ENCODE measurements at regions not wholly inside any gene's neighbourhood (a gene's known extent, or its start where the extent isn't known, plus 50 kb on each side); places are given as distances from the start of the nearest gene placed in this dataset.

GRCh38 chr2:224209555-224210285 is 170.6 kb upstream of the SERPINE2 start:
- DNase-seq, result no peak

- DNase-seq, result no peak
Observed at GRCh38 chr2:224208443-224208842, 169.4 kb upstream of the SERPINE2 start.

GRCh38 chr2:224208007-224208406 is 168.9 kb upstream of the SERPINE2 start:
- no peak for DNase-seq

GRCh38 chr2:224206816-224207215 is 167.7 kb upstream of the SERPINE2 start:
- no peak for DNase-seq

- no peak for DNase-seq
Observed at GRCh38 chr2:224202281-224202865, 163.3 kb upstream of the SERPINE2 start.

- DNase-seq, result no peak
Observed at GRCh38 chr2:224198436-224198835, 159.3 kb upstream of the SERPINE2 start.

- DNase-seq, result no peak
Observed at GRCh38 chr2:224196810-224197209, 157.7 kb upstream of the SERPINE2 start.

- DNase-seq, result no peak
Observed at GRCh38 chr2:224195925-224196571, 157.0 kb upstream of the SERPINE2 start.

GRCh38 chr2:224194161-224194560 is 155.1 kb upstream of the SERPINE2 start:
- no peak for DNase-seq

- no peak for DNase-seq
Observed at GRCh38 chr2:224191465-224191864, 152.4 kb upstream of the SERPINE2 start.

- DNase-seq, result no peak
Observed at GRCh38 chr2:224190936-224191270, 151.8 kb upstream of the SERPINE2 start.

- DNase-seq, result no peak
Observed at GRCh38 chr2:224190234-224190935, 151.3 kb upstream of the SERPINE2 start.

- DNase-seq, result no peak
Observed at GRCh38 chr2:224187220-224187619, 148.1 kb upstream of the SERPINE2 start.

- no peak for DNase-seq
Observed at GRCh38 chr2:224185023-224185601, 146.0 kb upstream of the SERPINE2 start.

- DNase-seq, result no peak
Observed at GRCh38 chr2:224183086-224183485, 144.0 kb upstream of the SERPINE2 start.

GRCh38 chr2:224182498-224182897 is 143.4 kb upstream of the SERPINE2 start:
- DNase-seq, result no peak

GRCh38 chr2:224181534-224182155 is 142.6 kb upstream of the SERPINE2 start:
- DNase-seq, result no peak

GRCh38 chr2:224180810-224181209 is 141.7 kb upstream of the SERPINE2 start:
- no peak for DNase-seq

- DNase-seq, result no peak
Observed at GRCh38 chr2:224178056-224178455, 139.0 kb upstream of the SERPINE2 start.

GRCh38 chr2:224175538-224175937 is 136.5 kb upstream of the SERPINE2 start:
- DNase-seq, result no peak

GRCh38 chr2:224174990-224175389 is 135.9 kb upstream of the SERPINE2 start:
- DNase-seq, result no peak

GRCh38 chr2:224174521-224174920 is 135.4 kb upstream of the SERPINE2 start:
- no peak for DNase-seq

GRCh38 chr2:224173933-224174332 is 134.8 kb upstream of the SERPINE2 start:
- peak; percentile 85 for DNase-seq

Measured in NCI-H774 (cell line).